ENCODE measurements at regions not wholly inside any gene's neighbourhood (a gene's known extent, or its start where the extent isn't known, plus 50 kb on each side); places are given as distances from the start of the nearest gene placed in this dataset.

GRCh38 chr6:71490876-71491275 lies 202.3 kb downstream of the OGFRL1 start:
- TF ChIP-seq TEAD4 (IDR thresholded peaks at IDR 0.05) (no peak), EP300 (IDR thresholded peaks at IDR 0.05; ENCODE audit: borderline replicate concordance) (no peak), TCF12 (IDR thresholded peaks at IDR 0.05; ENCODE audit: low read depth) (no peak), EGR1 (IDR thresholded peaks at IDR 0.05) (no peak), USF1 (IDR thresholded peaks at IDR 0.05) (no peak), YY1 (IDR thresholded peaks at IDR 0.05; ENCODE audit: low read depth) (no peak), TAF1 (IDR thresholded peaks at IDR 0.05; ENCODE audit: low read depth) (no peak), CEBPB (IDR thresholded peaks at IDR 0.05) (no peak), RAD21 (IDR thresholded peaks at IDR 0.05; ENCODE audit: low read depth) (no peak), NFIC (IDR thresholded peaks at IDR 0.05) (no peak), FOXM1 (IDR thresholded peaks at IDR 0.05; ENCODE audit: borderline replicate concordance, low read depth) (no peak)
- TF ChIP-seq, protein P1, sequence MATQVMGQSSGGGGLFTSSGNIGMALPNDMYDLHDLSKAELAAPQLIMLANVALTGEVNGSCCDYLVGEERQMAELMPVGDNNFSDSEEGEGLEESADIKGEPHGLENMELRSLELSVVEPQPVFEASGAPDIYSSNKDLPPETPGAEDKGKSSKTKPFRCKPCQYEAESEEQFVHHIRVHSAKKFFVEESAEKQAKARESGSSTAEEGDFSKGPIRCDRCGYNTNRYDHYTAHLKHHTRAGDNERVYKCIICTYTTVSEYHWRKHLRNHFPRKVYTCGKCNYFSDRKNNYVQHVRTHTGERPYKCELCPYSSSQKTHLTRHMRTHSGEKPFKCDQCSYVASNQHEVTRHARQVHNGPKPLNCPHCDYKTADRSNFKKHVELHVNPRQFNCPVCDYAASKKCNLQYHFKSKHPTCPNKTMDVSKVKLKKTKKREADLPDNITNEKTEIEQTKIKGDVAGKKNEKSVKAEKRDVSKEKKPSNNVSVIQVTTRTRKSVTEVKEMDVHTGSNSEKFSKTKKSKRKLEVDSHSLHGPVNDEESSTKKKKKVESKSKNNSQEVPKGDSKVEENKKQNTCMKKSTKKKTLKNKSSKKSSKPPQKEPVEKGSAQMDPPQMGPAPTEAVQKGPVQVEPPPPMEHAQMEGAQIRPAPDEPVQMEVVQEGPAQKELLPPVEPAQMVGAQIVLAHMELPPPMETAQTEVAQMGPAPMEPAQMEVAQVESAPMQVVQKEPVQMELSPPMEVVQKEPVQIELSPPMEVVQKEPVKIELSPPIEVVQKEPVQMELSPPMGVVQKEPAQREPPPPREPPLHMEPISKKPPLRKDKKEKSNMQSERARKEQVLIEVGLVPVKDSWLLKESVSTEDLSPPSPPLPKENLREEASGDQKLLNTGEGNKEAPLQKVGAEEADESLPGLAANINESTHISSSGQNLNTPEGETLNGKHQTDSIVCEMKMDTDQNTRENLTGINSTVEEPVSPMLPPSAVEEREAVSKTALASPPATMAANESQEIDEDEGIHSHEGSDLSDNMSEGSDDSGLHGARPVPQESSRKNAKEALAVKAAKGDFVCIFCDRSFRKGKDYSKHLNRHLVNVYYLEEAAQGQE (IDR thresholded peaks at IDR 0.05; ENCODE audit: low read depth): no peak
- TF ChIP-seq, protein P2, sequence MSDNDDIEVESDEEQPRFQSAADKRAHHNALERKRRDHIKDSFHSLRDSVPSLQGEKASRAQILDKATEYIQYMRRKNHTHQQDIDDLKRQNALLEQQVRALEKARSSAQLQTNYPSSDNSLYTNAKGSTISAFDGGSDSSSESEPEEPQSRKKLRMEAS (IDR thresholded peaks at IDR 0.05): no peak

DNA sequence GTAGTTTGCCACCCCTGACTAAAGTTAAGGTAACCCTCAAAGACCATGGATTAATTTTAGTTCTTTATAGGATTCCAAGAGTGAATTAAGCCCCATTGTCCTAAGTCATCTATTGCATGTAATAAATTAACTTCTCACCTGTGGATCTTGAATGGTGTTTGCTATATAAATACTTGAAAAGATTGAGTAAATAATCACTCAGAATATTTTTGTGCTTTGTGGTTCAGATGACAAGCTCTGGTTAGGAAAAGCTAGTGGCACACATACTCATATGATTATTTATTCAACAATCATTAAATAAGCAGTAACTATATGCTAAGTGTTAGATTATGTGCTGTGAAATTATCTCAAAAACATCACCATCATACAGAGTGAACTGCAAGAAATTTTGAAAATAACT lies 203.2 kb downstream of the OGFRL1 start:
- no peak for TF ChIP-seq NFIC (IDR thresholded peaks at IDR 0.05)
- no peak for TF ChIP-seq RAD21 (IDR thresholded peaks at IDR 0.05; ENCODE audit: low read depth)
- TF ChIP-seq USF1 (IDR thresholded peaks at IDR 0.05): no peak
- TF ChIP-seq TEAD4 (IDR thresholded peaks at IDR 0.05): no peak
- no peak for TF ChIP-seq TAF1 (IDR thresholded peaks at IDR 0.05; ENCODE audit: low read depth)
- TF ChIP-seq CEBPB (IDR thresholded peaks at IDR 0.05): no peak
- no peak for TF ChIP-seq EP300 (IDR thresholded peaks at IDR 0.05; ENCODE audit: borderline replicate concordance)
- no peak for TF ChIP-seq TCF12 (IDR thresholded peaks at IDR 0.05; ENCODE audit: low read depth)
- no peak for TF ChIP-seq YY1 (IDR thresholded peaks at IDR 0.05; ENCODE audit: low read depth)
- TF ChIP-seq CREB1 (IDR thresholded peaks at IDR 0.05; ENCODE audit: low read depth): no peak
- TF ChIP-seq, protein P1 (IDR thresholded peaks at IDR 0.05; ENCODE audit: low read depth): no peak

DNA sequence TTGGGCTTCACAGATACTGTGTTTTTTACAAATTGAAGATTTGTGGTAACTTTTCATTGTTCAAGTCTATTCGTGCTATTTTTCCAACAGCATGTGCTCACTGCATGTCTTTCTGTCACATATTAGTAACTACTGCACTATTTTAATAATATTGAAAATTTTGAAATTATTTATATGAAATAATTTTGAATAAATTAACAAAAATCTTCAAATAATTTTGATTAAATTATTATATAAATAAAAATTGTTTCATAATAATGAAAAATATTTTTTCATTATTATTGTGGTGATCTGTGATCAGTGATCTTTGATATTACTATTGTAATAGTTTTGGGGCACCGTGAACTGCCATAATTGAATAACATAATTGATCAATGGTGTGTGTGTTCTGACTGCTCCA lies 204.1 kb downstream of the OGFRL1 start:
- TF ChIP-seq TCF12 (IDR thresholded peaks at IDR 0.05; ENCODE audit: low read depth): no peak
- TF ChIP-seq RAD21 (IDR thresholded peaks at IDR 0.05; ENCODE audit: low read depth): no peak
- TF ChIP-seq CREB1 (IDR thresholded peaks at IDR 0.05; ENCODE audit: low read depth): no peak
- TF ChIP-seq EGR1 (IDR thresholded peaks at IDR 0.05): no peak
- TF ChIP-seq TAF1 (IDR thresholded peaks at IDR 0.05; ENCODE audit: low read depth): no peak
- TF ChIP-seq ZBTB7A (IDR thresholded peaks at IDR 0.05; ENCODE audit: low read depth): no peak
- TF ChIP-seq TEAD4 (IDR thresholded peaks at IDR 0.05): no peak

GRCh38 chr6:71496018-71496721 lies 207.6 kb downstream of the OGFRL1 start:
- TF ChIP-seq TEAD4 (IDR thresholded peaks at IDR 0.05): no peak
- no peak for TF ChIP-seq EP300 (IDR thresholded peaks at IDR 0.05; ENCODE audit: borderline replicate concordance)
- TF ChIP-seq CEBPB (IDR thresholded peaks at IDR 0.05): no peak
- TF ChIP-seq TAF1 (IDR thresholded peaks at IDR 0.05; ENCODE audit: low read depth): no peak
- TF ChIP-seq RAD21 (IDR thresholded peaks at IDR 0.05; ENCODE audit: low read depth): no peak
- no peak for TF ChIP-seq CREB1 (IDR thresholded peaks at IDR 0.05; ENCODE audit: low read depth)
- TF ChIP-seq FOXM1 (IDR thresholded peaks at IDR 0.05; ENCODE audit: borderline replicate concordance, low read depth): no peak

DNA sequence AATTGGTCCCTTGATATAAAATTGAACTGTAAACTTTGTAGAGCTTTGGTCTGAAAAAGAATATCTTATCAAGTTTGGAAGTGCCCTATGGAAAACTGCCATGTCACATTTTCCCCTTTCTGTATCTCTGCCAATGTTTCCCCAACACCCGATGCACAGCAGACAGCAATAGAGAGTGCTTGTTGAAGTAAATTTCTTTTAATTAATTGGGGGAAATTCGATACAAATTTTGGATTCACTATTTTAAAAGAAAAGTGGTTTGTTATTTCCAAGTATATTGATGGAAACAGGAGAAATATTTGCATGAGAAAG lies 208.1 kb downstream of the OGFRL1 start:
- TF ChIP-seq FOXM1 (IDR thresholded peaks at IDR 0.05; ENCODE audit: borderline replicate concordance, low read depth): no peak

- no peak for TF ChIP-seq YY1 (IDR thresholded peaks at IDR 0.05; ENCODE audit: low read depth)
- TF ChIP-seq ZBTB7A (IDR thresholded peaks at IDR 0.05; ENCODE audit: low read depth): no peak
- no peak for TF ChIP-seq USF1 (IDR thresholded peaks at IDR 0.05)
- TF ChIP-seq TEAD4 (IDR thresholded peaks at IDR 0.05): no peak
- TF ChIP-seq TAF1 (IDR thresholded peaks at IDR 0.05; ENCODE audit: low read depth): no peak
- no peak for TF ChIP-seq FOXM1 (IDR thresholded peaks at IDR 0.05; ENCODE audit: borderline replicate concordance, low read depth)
- no peak for TF ChIP-seq EGR1 (IDR thresholded peaks at IDR 0.05)
- TF ChIP-seq RAD21 (IDR thresholded peaks at IDR 0.05; ENCODE audit: low read depth): no peak
- TF ChIP-seq EP300 (IDR thresholded peaks at IDR 0.05; ENCODE audit: borderline replicate concordance): no peak
Observed at GRCh38 chr6:71498638-71499037, 210.0 kb downstream of the OGFRL1 start.

All from Ishikawa (cell line).